ENCODE measurements at regions not wholly inside any gene's neighbourhood (a gene's known extent, or its start where the extent isn't known, plus 50 kb on each side); places are given as distances from the start of the nearest gene placed in this dataset.
"Not testable (repeated sequence)": the region's sequence is repeated elsewhere in the genome, so short reads cannot be mapped to it uniquely, and the experiment has no call there.

DNA sequence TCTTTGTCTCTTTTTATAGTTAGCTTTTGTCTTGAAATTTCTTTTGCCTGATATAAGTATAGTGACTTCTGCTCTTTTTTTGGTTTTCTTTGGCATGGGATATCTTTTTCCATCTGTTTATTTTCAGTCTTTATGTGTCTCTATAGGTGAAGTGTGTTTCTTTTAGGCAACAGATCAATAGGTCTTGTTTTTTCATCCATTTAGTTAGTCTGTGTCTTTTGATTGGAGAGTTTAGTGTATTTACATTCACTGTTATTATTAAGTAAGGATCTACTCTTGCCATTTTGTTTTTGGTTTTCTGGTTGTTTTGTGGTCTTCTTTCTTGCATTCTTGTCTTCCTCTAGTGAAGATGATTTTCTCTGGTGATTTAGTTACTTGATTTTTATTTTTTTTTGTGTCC lies 190.2 kb downstream of the CCDC74A start:
- not testable (repeated sequence) for TF ChIP-seq CTCF (optimal IDR thresholded peaks at IDR 0.05 in 1 of 3, IDR thresholded peaks at IDR 0.05 in 1 of 3, conservative IDR thresholded peaks at IDR 0.05 in 1 of 3; ENCODE audit: extremely low read depth in 1 of 3, insufficient read depth in 2 of 3, low read length in 3 of 3); EZH2 (IDR thresholded peaks at IDR 0.05; ENCODE audit: low read length)
